Prostate gland (tissue), 2 donors: ENCODE measurements at regions not wholly inside any gene's neighbourhood (a gene's known extent, or its start where the extent isn't known, plus 50 kb on each side); places are given as distances from the start of the nearest gene placed in this dataset.

Source experiments
- DNase-seq: peaks from one replicate; pipeline ENCODE4 v3.0.0-alpha.2; 2019; ENCODE audit warnings: low spot score
- H3K27ac ChIP-seq, 2 donors: fragments of 200-600 bp; sonication (generic); 2 replicates each; pipeline ENCODE4 v1.5.1; 2017 to 2019
- H3K27me3 ChIP-seq: fragments of 200-600 bp; sonication (generic); replicated peaks from 2 replicates; pipeline ENCODE4 v1.5.1; 2019; ENCODE audit not compliant: insufficient read depth
- H3K36me3 ChIP-seq, 2 donors: fragments of 200-600 bp; sonication (generic); 1 replicate in 1 of 2; 2 replicates in 1 of 2; pipeline versions ENCODE4 v1.5.1 to v1.8.1; 2017 to 2019
- H3K4me1 ChIP-seq: fragments of 200-600 bp; sonication (generic); replicated peaks from 2 replicates; pipeline ENCODE4 v1.5.1; 2019
- H3K4me3 ChIP-seq, 2 donors: fragments of 200-600 bp; sonication (generic); 2 replicates each; pipeline ENCODE4 v1.5.1; 2017 to 2019
- H3K9me3 ChIP-seq: fragments of 200-600 bp; sonication (generic); 2 replicates; pipeline ENCODE4 v1.5.1; 2017
- POLR2A ChIP-seq: fragments of 450-650 bp; IDR thresholded peaks from one replicate; pipeline ENCODE4 v1.6.1; 2016; ENCODE audit warnings: antibody characterized with exemption, mild to moderate bottlenecking
- POLR2AphosphoS5 ChIP-seq: sonication (generic); formaldehyde crosslinking; IDR thresholded peaks from one replicate; pipeline ENCODE4 v1.6.1; 2017; ENCODE audit warnings: antibody characterized with exemption
- WGBS: methylation state at CpG from one replicate; pipeline ENCODE4 v1.1.5; 2018; 5-methylcytosine and 5-hydroxymethylcytosine counted together
- intact Hi-C: fragments of 100-400 bp; cut with DNase I; formaldehyde crosslinking; loops from one replicate; pipeline ENCODE4 v1.14.2; 2022
- TF ChIP-seq, protein P1 (sequence below), 4 experiments: fragments of 200-600 bp in 2 of 4; fragments of 450-650 bp in 2 of 4; sonication (generic) in 2 of 4; IDR thresholded peaks; 1 replicate in 3 of 4; 2 replicates in 1 of 4; pipeline ENCODE4 v1.5.1; 2016 to 2019; ENCODE audit warnings: antibody characterized with exemption in 4 of 4, mild to moderate bottlenecking in 2 of 4, moderate library complexity in 2 of 4

DNA sequence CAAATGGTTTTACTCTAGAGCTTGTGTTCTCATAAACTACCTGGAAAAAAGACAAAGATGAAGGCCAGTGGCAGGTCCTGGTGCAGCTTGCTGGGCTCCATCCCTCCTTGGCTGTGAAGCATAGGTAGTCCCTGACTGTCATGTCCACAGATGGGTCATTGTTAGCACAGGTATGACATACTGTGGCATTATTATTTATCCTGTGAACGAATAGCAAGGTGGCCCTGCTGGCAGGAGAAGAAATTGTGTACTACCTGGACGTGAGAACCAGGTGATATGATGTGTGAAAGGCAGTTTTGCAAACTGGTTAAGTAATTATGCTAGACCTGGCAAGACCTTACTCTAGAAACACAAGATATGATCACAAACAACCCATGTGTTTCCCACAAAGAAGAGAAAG, 63.9 kb downstream of the CCDC71L start:
- no peak overlapping the region for H3K4me3 ChIP-seq
- H3K4me1 ChIP-seq: peaks cover 2% of the 10 kb centered on the region
- TF ChIP-seq POLR2AphosphoS5: no peak
- TF ChIP-seq POLR2A: no peak
- TF ChIP-seq, protein P1, sequence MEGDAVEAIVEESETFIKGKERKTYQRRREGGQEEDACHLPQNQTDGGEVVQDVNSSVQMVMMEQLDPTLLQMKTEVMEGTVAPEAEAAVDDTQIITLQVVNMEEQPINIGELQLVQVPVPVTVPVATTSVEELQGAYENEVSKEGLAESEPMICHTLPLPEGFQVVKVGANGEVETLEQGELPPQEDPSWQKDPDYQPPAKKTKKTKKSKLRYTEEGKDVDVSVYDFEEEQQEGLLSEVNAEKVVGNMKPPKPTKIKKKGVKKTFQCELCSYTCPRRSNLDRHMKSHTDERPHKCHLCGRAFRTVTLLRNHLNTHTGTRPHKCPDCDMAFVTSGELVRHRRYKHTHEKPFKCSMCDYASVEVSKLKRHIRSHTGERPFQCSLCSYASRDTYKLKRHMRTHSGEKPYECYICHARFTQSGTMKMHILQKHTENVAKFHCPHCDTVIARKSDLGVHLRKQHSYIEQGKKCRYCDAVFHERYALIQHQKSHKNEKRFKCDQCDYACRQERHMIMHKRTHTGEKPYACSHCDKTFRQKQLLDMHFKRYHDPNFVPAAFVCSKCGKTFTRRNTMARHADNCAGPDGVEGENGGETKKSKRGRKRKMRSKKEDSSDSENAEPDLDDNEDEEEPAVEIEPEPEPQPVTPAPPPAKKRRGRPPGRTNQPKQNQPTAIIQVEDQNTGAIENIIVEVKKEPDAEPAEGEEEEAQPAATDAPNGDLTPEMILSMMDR (IDR thresholded peaks at IDR 0.05): no peak
- H3K27ac ChIP-seq: no peak overlapping the region
- DNase-seq: no peak
- no peaks in the 10 kb centered on the region for H3K27me3 ChIP-seq
- WGBS: 84% methylated on average over 2 of the region's 2 CpGs
- no peaks in the 10 kb centered on the region for H3K9me3 ChIP-seq
- intact Hi-C loops: no loop called here
- H3K36me3 ChIP-seq: no peaks in the 10 kb centered on the region

DNA sequence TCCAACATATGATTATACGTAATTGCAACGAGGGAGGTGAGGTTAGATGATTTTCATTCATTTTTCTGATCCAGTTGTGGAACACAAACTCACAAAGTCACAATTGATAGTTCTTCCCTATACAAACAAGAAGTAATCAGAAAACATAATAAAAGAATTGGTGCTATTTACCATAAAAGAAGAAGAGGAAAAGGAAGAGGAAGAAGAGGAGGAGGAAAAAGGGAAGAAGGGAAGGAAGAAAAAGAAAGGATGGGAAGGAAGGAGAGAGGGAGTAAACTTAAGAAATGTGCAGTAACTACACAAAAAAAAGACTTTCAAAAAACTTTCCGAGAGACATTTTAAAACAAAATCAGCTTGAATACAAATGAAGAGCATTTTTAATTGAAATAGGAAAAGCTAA, 65.0 kb downstream of the CCDC71L start:
- no peak overlapping the region for H3K4me3 ChIP-seq
- no peaks in the 10 kb centered on the region for H3K27me3 ChIP-seq
- DNase-seq: no peak
- WGBS: 93% methylated on average over 3 of the region's 3 CpGs
- TF ChIP-seq, protein P1 (IDR thresholded peaks at IDR 0.05): no peak
- no peak for TF ChIP-seq POLR2AphosphoS5
- no peak for TF ChIP-seq POLR2A
- no peak overlapping the region for H3K27ac ChIP-seq
- no peaks in the 10 kb centered on the region for H3K9me3 ChIP-seq
- no peaks in the 10 kb centered on the region for H3K36me3 ChIP-seq
- peaks cover 2% of the 10 kb centered on the region for H3K4me1 ChIP-seq
- intact Hi-C loops: no loop called here

DNA sequence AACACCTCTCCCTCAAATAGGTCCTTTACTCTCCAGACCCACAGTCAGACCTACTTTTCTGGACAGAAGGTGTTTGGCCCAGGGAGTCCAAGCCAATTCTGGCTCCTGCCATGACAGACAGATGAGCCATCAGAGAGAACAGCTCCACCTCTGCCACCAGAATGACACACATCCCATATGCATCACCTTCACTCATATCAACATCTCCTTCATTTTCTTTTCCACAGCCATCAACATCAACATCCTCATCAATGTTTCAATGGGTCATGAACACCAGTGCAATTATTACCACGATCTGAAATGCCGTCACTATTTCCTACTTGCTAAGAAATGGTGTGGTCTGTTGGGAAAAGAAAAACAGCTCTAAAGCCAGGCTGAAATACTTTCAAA, 67.9 kb downstream of the CCDC71L start:
- WGBS: 97% methylated on average over 2 of the region's 2 CpGs
- H3K4me1 ChIP-seq: no peaks in the 10 kb centered on the region
- intact Hi-C loops: no loop called here
- TF ChIP-seq, protein P1 (IDR thresholded peaks at IDR 0.05): no peak
- TF ChIP-seq POLR2A (no peak), POLR2AphosphoS5 (no peak)
- no peaks in the 10 kb centered on the region for H3K36me3 ChIP-seq
- H3K27ac ChIP-seq: no peak overlapping the region
- no peaks in the 10 kb centered on the region for H3K27me3 ChIP-seq
- no peak for DNase-seq
- no peak overlapping the region for H3K4me3 ChIP-seq
- no peaks in the 10 kb centered on the region for H3K9me3 ChIP-seq

DNA sequence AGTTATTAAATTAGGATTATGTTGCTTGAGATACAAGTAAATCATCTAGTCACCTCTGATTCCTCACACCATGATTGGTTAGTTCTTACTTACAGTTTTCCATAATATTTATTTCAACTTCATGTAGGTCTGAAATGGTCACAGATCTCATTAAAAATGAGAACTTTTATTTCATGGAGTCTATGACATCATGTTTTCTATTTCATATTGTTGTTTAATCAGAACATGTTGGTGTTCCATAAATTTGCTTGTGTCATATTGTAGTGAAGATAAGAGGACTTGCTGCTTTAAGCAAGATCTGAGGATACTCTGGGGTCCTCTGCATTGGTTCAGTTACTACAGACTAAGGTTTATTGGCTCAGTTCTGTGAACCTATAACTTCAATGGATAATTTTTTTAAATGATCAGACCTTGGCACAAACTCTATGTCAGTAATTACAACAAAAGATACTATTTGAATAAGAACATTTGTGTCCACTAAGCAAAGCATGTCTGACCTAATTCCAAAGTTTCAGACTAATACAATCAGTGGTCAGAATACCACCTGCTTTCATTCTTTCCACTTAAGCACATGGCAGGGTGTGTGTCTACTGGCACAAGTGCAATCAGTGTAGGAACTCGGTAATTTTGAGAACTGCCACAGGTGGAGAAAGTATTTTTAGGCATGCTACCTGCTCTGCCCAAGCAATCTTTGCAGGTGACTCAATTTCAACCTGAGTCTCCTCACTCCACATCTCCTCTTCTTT, 68.5 kb downstream of the CCDC71L start:
- WGBS: 45% methylated on average over 1 of the region's 1 CpG
- intact Hi-C loops: no loop called here
- no peak for DNase-seq

More for the DNA sequence above, 68.5 kb downstream of the CCDC71L start:
- H3K4me3 ChIP-seq: no peak overlapping the region
- TF ChIP-seq POLR2AphosphoS5: no peak
- TF ChIP-seq, protein P1 (IDR thresholded peaks at IDR 0.05): no peak
- TF ChIP-seq POLR2A: no peak
- H3K27me3 ChIP-seq: no peaks in the 10 kb centered on the region
- no peaks in the 10 kb centered on the region for H3K4me1 ChIP-seq
- no peaks in the 10 kb centered on the region for H3K36me3 ChIP-seq
- H3K9me3 ChIP-seq: no peaks in the 10 kb centered on the region
- no peak overlapping the region for H3K27ac ChIP-seq
